ENCODE measurements at regions not wholly inside any gene's neighbourhood (a gene's known extent, or its start where the extent isn't known, plus 50 kb on each side); places are given as distances from the start of the nearest gene placed in this dataset.

- TF ChIP-seq CTCF (IDR thresholded peaks at IDR 0.05; ENCODE audit: low read depth, low read length) (no peak), MYC (IDR thresholded peaks at IDR 0.05; ENCODE audit: low read depth, low read length) (no peak)
Measured at GRCh38 chr20:50358971-50359370, 151.2 kb upstream of the PTPN1 start.

All from NB4 (cell line).